ENCODE measurements at regions not wholly inside any gene's neighbourhood (a gene's known extent, or its start where the extent isn't known, plus 50 kb on each side); places are given as distances from the start of the nearest gene placed in this dataset.
"Not testable (repeated sequence)": the region's sequence is repeated elsewhere in the genome, so short reads cannot be mapped to it uniquely, and the experiment has no call there.

DNA sequence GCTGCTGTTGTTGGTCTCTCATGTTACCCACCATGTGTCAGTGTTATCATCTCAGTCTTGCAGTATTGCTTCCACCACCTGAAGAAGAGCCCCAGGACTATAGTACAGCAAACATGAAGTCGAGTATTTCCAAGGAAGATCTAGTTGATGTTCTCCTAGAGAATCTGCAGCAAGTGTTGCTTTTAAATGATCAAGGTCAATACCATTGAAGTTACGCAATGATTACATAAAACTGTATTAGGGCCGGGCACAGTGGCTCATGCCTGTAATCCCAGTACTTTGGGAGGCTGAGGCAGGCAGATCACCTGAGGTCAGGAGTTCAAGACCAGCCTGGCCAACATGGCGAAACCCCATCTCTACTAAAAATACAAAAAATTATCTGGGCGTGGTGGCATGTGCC lies 173.9 kb downstream of the TJP1 start:
- DNase-seq = not testable (repeated sequence)

DNA sequence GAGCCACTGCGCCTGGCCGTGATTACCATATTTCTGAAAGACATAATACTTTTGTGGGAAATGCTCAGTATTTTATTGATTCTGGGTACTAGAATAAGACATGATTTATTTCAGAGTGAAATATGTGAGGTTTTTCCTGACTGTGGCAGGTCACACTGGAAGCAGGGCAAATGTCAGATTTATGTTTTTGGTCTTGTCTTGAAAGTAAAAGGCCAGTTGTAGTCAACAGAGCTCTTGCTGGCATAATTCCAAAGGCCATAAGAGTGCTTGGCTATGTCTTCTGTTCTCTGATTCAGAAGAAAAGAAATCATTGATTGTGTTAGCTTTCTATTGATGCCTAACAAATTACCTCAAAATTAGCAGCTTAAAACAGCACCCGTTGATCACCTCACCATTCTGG lies 176.4 kb downstream of the TJP1 start:
- no peak for DNase-seq

DNA sequence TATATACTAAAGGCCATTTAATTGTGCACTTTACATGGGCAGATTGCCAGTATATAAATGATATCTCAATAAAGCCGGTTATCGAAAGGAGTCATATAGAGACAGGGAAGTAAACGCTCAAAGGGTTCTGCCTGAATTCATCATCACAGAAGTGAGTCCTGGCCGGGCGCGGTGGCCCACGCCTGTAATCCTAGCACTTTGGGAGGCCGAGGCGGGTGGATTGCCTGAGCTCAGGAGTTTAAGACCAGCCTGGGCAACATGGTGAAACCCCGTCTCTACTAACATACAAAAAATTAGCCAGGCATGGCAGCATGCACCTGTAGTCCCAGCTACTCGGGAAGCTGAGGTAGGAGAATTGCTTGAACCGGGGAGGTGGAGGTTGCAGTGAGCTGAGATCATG lies 177.9 kb downstream of the TJP1 start:
- not testable (repeated sequence) for DNase-seq

- no peak for DNase-seq
Measured at GRCh38 chr15:29638781-29639180, 183.5 kb downstream of the TJP1 start.

- DNase-seq = no peak
Measured at GRCh38 chr15:29638011-29638410, 184.3 kb downstream of the TJP1 start.

DNA sequence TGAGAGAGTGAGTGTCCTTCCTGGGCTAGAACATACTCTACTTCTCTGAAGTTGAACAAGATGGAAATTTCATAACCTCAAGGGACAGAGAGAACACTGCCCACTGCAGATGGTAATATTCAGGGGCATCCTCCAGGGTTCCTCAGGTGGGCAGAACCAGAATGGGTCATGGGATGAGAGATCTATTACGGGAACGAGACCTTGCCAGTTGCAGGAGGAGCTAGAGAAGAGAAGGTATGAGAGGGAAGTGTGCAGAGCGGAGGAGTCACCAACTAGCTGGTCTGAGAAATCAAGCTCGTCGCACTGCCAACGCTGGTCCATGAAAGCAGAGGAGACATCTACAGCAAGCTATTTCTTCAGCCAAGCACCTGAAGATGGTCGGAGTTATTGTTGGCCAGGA lies 184.7 kb downstream of the TJP1 start:
- no peak for DNase-seq

DNA sequence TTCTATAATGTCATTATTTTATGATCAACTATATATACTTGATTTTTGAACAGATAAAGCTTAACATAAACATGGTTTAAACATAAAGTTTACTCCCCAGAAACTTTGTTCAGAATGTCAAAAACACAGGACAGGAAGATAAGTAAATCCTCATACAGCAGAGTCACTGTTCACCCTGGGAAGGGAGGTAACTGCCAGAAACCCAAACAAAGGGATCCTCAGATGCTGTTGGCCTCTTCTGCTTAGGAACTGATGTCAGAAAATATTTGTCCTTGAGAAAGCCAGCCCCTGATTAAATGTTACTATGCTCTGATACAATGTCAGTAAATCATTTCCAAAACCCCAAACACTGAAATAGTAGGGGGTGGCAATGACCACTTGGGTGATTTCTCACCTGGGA lies 185.3 kb downstream of the TJP1 start:
- DNase-seq = no peak

- no peak for DNase-seq
Measured at GRCh38 chr15:29636140-29636539, 186.1 kb downstream of the TJP1 start.

- no peak for DNase-seq
Measured at GRCh38 chr15:29635513-29636098, 186.7 kb downstream of the TJP1 start.

DNA sequence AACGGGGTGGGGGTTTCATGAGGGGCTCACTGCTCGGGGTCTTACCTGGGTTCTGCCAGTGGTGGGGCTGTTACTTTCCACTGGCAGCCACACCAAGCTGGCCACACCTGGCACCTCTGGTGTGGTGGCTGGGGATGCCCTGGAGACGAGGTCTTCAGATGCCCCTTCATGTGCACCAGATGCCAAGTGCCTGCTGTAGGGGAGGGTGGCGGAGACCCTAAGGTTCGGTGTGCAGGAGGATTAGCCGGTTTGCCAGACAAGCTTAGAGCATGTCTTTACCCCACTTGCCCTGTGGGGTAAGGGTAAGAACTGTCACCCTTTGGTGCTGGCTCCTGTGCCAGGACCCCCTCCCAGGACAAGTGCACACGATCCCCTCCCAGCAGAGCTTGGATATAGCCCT lies 188.3 kb downstream of the TJP1 start:
- no peak for DNase-seq

DNA sequence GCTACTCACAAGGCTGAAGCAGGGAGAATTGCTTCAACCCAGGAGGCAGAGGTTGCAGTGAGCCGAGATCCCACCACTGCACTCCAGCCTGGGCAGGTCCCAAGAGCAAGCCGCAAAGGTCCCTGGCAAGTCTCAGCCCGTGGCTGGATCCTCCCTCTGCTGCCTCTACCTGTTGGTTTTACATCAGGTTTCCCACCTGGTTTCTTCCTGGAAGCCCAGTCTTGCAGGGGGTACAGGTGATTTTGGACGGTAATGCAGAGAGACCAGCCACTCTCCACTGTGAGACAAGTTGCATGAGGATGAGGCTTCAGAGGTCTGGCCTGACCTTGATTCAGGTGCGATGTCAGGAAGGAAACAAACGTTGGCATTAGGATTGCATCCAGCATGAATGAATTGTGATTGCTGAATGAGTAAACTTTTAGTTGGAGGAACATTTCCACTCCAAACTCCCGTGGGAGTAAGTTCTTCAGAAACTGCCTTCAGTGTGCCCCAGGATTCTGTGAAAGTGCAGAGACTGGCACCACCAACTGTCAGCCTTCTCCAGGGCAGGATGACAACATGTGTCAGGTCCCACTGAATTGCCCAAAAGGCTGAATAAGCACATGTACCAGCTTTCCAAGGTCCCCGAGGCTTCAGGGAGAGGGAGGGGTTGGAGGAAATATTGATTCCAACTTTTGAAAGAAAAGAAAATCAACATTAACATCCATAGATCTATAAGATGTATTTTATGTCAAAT lies 189.4 kb downstream of the TJP1 start:
- DNase-seq = no peak

GRCh38 chr15:29631076-29632070 lies 190.9 kb downstream of the TJP1 start:
- no peak for DNase-seq

DNA sequence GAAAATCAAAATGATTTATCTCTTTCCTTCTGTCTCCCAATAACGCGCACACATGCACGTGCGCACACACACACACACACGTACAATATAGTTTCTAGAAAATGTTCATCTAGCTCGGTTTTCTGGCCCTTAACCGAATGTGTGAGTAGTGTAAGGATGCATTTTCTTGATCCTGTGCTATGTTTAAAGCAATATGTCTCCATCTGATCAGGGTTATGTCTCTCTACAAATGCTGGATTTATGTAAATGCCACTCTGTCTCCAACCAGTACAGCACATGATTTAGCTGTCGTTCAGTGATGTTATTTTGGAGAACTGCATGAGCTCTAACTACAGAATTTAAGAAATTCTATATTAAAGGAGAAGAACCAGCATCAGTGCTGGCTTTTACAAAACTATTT lies 198.0 kb downstream of the TJP1 start:
- DNase-seq = no peak

GRCh38 chr15:29623116-29623639 lies 199.1 kb downstream of the TJP1 start:
- no peak for DNase-seq

DNA sequence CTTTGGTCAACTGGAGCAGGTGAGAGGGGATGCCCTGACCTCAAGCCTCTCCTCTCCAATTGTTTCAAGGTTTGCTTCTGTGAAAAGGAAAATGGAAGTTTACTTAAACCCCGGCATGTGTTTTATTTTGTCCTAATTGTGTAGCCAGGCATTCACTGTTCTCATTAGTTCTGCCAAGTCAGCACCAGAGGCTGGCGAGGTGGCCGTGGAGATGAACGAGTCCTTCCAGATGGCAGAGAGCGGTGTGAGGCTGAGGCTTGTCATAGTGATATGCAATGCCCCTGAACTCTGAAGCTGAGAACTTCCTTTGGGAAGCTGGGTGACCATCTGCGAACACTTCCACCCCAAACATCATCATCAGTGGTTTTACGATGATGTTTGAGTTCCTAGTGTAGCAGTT lies 199.6 kb downstream of the TJP1 start:
- DNase-seq = no peak

DNA sequence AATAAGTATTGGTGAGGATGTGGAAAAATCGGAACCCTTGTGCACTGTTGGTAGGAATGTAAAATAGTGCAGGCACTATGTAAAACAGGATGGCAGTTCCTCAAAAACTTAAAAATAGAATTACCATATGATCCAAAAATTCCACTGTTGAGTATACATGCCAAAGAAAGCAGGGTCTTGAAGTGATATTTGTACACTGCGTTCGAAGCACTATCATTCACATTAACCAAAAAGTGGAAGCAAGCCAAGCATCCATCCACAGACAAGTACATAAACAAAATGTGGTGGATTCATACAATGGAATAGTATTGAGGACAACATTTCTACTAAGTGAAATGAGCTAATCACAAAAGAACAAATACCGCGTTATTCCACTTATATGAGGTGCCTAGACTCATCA lies 200.7 kb downstream of the TJP1 start:
- no peak for DNase-seq

- DNase-seq = no peak
Measured at GRCh38 chr15:29618586-29618985, 203.7 kb downstream of the TJP1 start.

- DNase-seq = no peak
Measured at GRCh38 chr15:29616512-29616911, 205.8 kb downstream of the TJP1 start.

GRCh38 chr15:29615791-29616190 lies 206.5 kb downstream of the TJP1 start:
- DNase-seq = no peak

- no peak for DNase-seq
Measured at GRCh38 chr15:29613951-29614382, 208.3 kb downstream of the TJP1 start.

GRCh38 chr15:29612701-29613100 lies 209.6 kb downstream of the TJP1 start:
- no peak for DNase-seq

- DNase-seq = no peak
Measured at GRCh38 chr15:29612096-29612495, 210.2 kb downstream of the TJP1 start.

GRCh38 chr15:29611057-29611456 lies 211.2 kb downstream of the TJP1 start:
- no peak for DNase-seq
